Bone marrow (tissue), 2 donors: ENCODE measurements at regions not wholly inside any gene's neighbourhood (a gene's known extent, or its start where the extent isn't known, plus 50 kb on each side); places are given as distances from the start of the nearest gene placed in this dataset.
"Not testable (repeated sequence)": the region's sequence is repeated elsewhere in the genome, so short reads cannot be mapped to it uniquely, and the experiment has no call there.

Source experiments
- DNase-seq, 2 donors: peaks; one replicate each; lab custom pipeline; 2025; lab: John Stamatoyannopoulos, UW

- DNase-seq: not testable (repeated sequence)
Measured at GRCh38 chr1:2851918-2852317, 50.4 kb upstream of the TTC34 start.

- DNase-seq: no peak
Measured at GRCh38 chr1:2853711-2854110, 52.2 kb upstream of the TTC34 start.

- no peak for DNase-seq
Measured at GRCh38 chr1:2854151-2854550, 52.7 kb upstream of the TTC34 start.

GRCh38 chr1:2854611-2855010 is 53.1 kb upstream of the TTC34 start:
- no peak for DNase-seq

GRCh38 chr1:2855206-2856065 is 53.9 kb upstream of the TTC34 start:
- no peak for DNase-seq

- DNase-seq: no peak
Measured at GRCh38 chr1:2856066-2856390, 54.5 kb upstream of the TTC34 start.

- no peak for DNase-seq
Measured at GRCh38 chr1:2856676-2857375, 55.3 kb upstream of the TTC34 start.

- DNase-seq: no peak
Measured at GRCh38 chr1:2857521-2857920, 56.0 kb upstream of the TTC34 start.

- DNase-seq: no peak
Measured at GRCh38 chr1:2858676-2859075, 57.2 kb upstream of the TTC34 start.

GRCh38 chr1:2859219-2859880 is 57.9 kb upstream of the TTC34 start:
- DNase-seq: no peak

GRCh38 chr1:2859881-2860430 is 58.5 kb upstream of the TTC34 start:
- no peak for DNase-seq

- DNase-seq: no peak
Measured at GRCh38 chr1:2860476-2861142, 59.1 kb upstream of the TTC34 start.

- no peak for DNase-seq
Measured at GRCh38 chr1:2861143-2861987, 59.9 kb upstream of the TTC34 start.

GRCh38 chr1:2861988-2862813 is 60.7 kb upstream of the TTC34 start:
- no peak for DNase-seq

GRCh38 chr1:2862814-2863647 is 61.5 kb upstream of the TTC34 start:
- no peak for DNase-seq

GRCh38 chr1:2863648-2863963 is 62.1 kb upstream of the TTC34 start:
- DNase-seq: no peak

- DNase-seq: no peak
Measured at GRCh38 chr1:2864203-2864905, 62.9 kb upstream of the TTC34 start.

GRCh38 chr1:2865000-2865399 is 63.5 kb upstream of the TTC34 start:
- no peak for DNase-seq
